ENCODE measurements at regions not wholly inside any gene's neighbourhood (a gene's known extent, or its start where the extent isn't known, plus 50 kb on each side); places are given as distances from the start of the nearest gene placed in this dataset.

- DNase-seq (ENCODE audit: extremely low read depth in 1 of 11, low read depth in 9 of 11, low spot score in 4 of 11), result no peak
These were observed 370.1 kb downstream of the FOXA2 start for GRCh38 chr20:22214296-22214695.

GRCh38 chr20:22213271-22213670 is 371.1 kb downstream of the FOXA2 start:
- no peak for DNase-seq (ENCODE audit: extremely low read depth in 1 of 11, low read depth in 9 of 11, low spot score in 4 of 11)

GRCh38 chr20:22207280-22207679 is 377.1 kb downstream of the FOXA2 start:
- DNase-seq (ENCODE audit: extremely low read depth in 1 of 11, low read depth in 9 of 11, low spot score in 4 of 11), result no peak

GRCh38 chr20:22204801-22205200 is 379.6 kb downstream of the FOXA2 start:
- no peak for DNase-seq (ENCODE audit: extremely low read depth in 1 of 11, low read depth in 9 of 11, low spot score in 4 of 11)

DNA sequence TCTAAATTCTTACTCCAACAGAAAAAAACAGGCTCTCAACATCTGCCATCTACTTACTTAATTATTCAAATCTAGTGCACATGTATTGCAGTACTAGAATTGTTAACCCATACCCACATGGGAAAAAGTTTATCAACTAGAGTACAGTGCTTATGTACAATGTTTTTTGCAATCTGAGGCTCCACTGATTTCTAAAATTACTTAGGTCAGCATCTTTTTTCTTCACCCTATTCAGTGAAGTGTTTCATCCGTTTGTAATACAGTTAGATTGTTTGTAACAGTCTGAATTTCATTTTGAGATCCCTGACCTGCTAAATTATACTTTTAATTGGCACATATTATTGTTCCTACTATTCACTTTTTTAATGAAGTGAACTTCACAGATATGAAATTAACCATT is 402.2 kb downstream of the FOXA2 start:
- DNase-seq (ENCODE audit: extremely low read depth in 1 of 11, low read depth in 9 of 11, low spot score in 4 of 11), result no peak

GRCh38 chr20:22180244-22180643 is 404.1 kb downstream of the FOXA2 start:
- no peak for DNase-seq (ENCODE audit: extremely low read depth in 1 of 11, low read depth in 9 of 11, low spot score in 4 of 11)

- DNase-seq (ENCODE audit: extremely low read depth in 1 of 11, low read depth in 9 of 11, low spot score in 4 of 11), result peak in 4 of 11 donors; percentile 0 to 20 (median 6)
These were observed 424.2 kb downstream of the FOXA2 start for GRCh38 chr20:22160101-22160652.

DNA sequence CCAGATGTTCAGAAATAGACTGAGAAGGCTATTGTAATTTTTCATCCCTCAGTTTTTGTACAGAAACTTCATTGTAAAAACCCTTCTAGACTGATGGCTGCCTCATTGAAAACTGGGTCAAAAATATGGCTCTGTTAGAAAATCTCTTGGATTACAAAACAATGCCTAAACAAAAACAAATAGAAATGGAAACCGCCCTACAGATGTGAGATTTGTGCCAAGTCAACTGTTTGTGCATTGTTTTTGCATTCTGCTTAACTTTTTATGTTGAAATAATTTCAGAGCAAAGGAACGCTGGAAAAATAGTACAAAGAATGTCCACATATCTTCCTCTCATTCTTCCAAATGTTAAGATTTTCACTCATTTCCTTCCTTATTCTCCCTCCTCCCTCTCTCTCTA is 425.1 kb downstream of the FOXA2 start:
- no peak for DNase-seq (ENCODE audit: extremely low read depth in 1 of 11, low read depth in 9 of 11, low spot score in 4 of 11)

DNA sequence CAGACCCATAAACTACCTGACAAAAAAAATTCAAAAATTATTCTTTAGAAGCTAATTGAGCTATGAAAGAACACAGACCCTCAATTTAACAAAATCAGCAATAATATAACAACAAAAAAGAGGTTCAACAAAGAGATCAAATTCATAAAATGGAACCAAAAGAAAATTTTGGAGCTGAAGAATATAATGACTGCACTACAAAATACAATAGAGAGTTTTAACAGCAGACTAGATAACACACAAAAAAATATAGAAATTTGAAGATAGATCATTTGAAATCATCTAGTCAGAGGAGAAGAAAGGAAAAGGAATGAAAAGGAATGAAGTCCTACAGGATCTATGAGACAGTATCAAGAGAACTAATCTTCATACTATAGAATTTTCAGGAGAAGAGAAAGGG is 422.1 kb downstream of the PAX1 start:
- DNase-seq (ENCODE audit: extremely low read depth in 1 of 11, low read depth in 9 of 11, low spot score in 4 of 11), result no peak

DNA sequence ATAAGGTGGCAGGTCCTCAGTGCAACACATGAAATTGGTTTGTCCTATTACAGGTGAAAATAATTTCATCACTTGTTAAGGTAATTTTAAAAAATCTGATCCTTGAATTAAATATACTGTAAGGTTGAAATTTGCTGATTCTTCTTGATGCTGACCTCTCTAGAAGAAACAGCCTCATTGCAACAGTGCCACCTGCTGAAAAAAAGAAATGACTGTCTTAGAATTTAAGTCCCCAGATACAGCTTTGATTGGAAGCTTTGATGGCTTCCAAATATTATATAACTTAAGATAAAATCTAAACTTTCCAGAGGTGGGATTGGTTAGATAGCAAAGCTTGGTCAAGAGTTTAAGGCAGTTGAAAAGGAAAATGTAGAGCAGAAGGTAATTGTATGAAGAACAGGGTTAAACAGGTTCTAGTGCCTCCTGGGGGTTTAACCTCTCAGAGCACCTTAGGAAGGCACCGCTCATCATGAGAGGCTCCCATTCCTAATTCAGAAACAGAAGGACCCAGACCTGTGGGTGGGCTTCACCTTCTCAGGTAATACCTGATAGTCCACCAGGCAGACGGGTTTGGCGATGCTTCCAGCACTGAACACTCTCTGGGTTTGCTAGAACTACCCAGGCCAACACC is 401.0 kb downstream of the PAX1 start:
- DNase-seq (ENCODE audit: extremely low read depth in 1 of 11, low read depth in 9 of 11, low spot score in 4 of 11), result peak in 5 of 11 donors; percentile 31 to 39 (median 35)

DNA sequence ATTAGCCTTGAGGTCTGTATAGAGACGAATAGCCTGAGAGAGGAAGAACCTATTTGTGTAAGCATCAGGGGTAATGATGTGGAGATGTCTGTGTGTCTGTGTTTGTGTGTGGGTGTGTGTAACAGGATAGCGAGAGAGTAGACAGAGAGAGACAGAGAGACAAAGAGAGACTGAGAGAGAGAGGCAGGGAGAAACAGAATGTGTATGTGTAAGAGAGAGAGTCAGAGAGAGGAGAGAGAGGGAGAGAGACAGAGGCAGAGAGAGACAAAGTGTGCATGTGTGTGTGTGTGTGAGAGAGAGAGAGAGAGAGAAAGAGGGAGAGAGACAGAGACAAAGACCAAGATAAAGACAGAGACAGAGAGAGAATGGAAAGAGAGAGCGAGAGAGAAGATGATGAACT is 396.1 kb downstream of the PAX1 start:
- DNase-seq (ENCODE audit: extremely low read depth in 1 of 11, low read depth in 9 of 11, low spot score in 4 of 11), result no peak

DNA sequence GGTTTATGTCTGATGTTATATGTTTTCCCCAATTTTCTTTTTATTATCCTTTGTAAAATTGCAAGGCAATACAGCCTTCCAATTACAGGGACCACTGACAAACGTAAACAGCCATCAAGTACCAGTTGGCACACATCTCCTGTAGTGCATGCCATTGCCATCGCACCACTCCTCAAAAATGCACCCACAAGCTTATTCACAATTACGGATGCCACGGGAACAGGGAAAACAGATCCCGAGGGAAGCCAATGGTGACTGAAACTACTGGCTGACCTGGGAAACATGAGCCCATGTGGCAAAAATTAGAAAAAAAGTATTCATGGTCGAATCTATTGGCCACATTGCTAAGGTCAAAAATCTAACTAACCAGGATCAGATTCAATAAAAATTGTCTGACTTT is 395.2 kb downstream of the PAX1 start:
- no peak for DNase-seq (ENCODE audit: extremely low read depth in 1 of 11, low read depth in 9 of 11, low spot score in 4 of 11)

- DNase-seq (ENCODE audit: extremely low read depth in 1 of 11, low read depth in 9 of 11, low spot score in 4 of 11), result no peak
These were observed 393.9 kb downstream of the PAX1 start for GRCh38 chr20:22099348-22099747.

- DNase-seq (ENCODE audit: extremely low read depth in 1 of 11, low read depth in 9 of 11, low spot score in 4 of 11), result peak in 1 of 11 donors; percentile 4
These were observed 393.0 kb downstream of the PAX1 start for GRCh38 chr20:22098511-22098910.

- no peak for DNase-seq (ENCODE audit: extremely low read depth in 1 of 11, low read depth in 9 of 11, low spot score in 4 of 11)
These were observed 387.7 kb downstream of the PAX1 start for GRCh38 chr20:22093122-22093521.

- DNase-seq (ENCODE audit: extremely low read depth in 1 of 11, low read depth in 9 of 11, low spot score in 4 of 11), result no peak
These were observed 383.4 kb downstream of the PAX1 start for GRCh38 chr20:22088882-22089281.

DNA sequence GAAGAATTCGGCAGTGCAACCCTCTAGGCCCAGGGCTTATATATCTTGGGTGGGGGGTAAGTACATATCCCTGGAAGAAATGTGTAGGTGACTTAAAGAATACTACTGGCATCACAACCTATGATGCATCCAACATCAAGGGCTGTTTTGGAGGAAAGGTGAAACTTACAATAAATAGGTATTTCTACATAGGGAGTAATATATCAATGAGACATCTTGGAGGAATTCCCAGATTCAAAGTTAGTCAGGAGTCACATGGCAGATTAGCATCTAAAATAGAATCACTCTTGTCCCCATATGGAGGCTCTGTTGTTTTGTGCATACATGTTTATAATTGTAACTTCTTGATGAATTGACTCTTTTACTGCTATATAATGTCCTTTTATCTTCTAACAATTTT is 375.5 kb downstream of the PAX1 start:
- DNase-seq (ENCODE audit: extremely low read depth in 1 of 11, low read depth in 9 of 11, low spot score in 4 of 11), result no peak

DNA sequence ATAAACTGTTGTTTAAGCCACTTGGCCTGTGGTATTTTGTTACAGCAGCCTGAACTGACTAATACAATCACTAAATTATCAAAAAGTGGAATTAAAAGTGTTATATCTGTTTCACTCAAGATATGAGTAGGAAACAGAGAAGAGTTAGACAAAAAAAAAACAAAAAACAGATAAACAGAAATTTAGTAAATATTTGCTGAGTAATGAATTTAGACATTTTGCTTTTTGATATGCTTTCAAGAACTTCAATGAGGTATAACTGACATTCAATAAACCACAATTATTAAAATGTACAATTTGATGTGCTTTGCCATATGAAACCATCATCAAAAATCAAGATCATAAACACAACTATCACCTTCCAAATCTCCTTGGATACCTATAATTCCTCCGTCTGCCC is 369.2 kb downstream of the PAX1 start:
- DNase-seq (ENCODE audit: extremely low read depth in 1 of 11, low read depth in 9 of 11, low spot score in 4 of 11), result no peak

- DNase-seq (ENCODE audit: extremely low read depth in 1 of 11, low read depth in 9 of 11, low spot score in 4 of 11), result no peak
These were observed 366.4 kb downstream of the PAX1 start for GRCh38 chr20:22071841-22072240.

DNA sequence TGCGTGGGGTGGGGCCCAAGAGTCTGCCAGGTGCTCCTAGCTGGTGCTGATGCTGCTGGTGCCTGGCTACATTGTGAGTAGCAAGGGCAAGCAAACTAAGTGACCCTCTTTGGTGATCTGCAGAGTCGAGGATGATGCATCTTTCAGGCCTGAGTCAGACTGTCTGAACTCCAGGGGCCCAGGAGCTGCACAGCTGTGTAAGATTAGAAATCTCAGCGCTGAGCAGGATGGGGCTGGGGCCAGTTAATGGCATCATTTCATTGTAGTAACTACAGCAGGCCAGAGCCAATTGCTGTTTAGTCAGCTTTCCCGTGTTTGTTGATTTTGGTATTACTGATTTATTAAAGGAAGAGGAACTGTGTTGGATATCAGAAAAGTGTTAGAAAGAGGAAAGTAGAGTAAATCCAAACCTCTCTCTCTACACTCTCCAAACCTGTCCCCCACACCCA is 365.2 kb downstream of the PAX1 start:
- DNase-seq (ENCODE audit: extremely low read depth in 1 of 11, low read depth in 9 of 11, low spot score in 4 of 11), result peak in 1 of 11 donors; percentile 15

DNA sequence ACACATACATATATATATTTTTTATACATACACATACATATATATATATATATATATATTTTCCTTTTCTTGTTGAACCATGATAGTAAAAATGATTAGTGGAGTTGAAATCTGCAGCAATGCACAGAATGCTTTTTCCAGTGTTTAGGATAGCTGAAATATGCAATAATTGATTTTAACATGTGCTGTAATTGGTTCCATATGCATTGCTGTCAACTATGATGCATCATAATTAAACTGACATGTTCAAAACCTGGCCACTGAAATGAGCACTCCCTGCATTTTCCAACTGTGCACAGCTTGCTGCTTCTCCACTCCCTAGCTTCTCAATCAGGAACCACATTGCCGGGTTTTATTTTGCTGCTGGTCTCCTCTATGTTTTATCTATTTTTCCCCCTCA is 358.3 kb downstream of the PAX1 start:
- no peak for DNase-seq (ENCODE audit: extremely low read depth in 1 of 11, low read depth in 9 of 11, low spot score in 4 of 11)

Measured in renal cortex interstitium (tissue), 11 donors.